ENCODE measurements at regions not wholly inside any gene's neighbourhood (a gene's known extent, or its start where the extent isn't known, plus 50 kb on each side); places are given as distances from the start of the nearest gene placed in this dataset.

DNA sequence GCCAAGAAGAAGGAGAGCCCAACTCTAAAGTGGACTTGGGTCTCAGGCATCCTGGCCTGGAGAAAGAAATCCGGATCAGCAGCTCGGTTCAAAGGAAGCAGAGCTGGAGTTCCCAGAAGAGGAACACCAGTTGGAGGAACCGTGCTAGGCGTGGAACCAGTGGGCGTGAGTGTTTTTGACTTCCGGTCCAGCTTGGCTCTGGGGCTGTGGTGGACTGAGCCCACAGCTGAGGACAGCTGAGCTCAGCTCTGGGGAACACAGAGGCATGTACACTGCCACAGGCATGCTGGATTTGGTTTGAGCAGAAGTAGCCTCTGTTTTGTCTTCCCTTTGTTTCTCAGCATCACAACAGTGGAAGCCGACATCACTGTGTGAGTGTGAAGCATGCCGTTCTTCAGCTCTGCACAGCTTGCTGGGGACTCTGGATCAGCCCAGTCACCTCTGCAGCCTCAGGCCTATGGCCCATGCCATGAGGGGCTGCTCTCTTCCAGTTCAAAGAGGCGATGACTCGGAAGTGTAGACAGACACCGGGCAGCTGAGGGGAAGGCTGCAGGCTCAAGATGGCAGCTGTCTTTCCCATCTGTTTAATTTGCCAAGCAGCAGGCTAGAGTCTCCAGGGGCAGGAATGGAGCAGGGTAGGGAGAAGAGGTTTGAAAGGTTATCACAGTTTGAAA, 185.8 kb upstream of the UBE3A start:
- no peak for TF ChIP-seq POLR2A (IDR thresholded peaks at IDR 0.05)
- TF ChIP-seq, protein P1, sequence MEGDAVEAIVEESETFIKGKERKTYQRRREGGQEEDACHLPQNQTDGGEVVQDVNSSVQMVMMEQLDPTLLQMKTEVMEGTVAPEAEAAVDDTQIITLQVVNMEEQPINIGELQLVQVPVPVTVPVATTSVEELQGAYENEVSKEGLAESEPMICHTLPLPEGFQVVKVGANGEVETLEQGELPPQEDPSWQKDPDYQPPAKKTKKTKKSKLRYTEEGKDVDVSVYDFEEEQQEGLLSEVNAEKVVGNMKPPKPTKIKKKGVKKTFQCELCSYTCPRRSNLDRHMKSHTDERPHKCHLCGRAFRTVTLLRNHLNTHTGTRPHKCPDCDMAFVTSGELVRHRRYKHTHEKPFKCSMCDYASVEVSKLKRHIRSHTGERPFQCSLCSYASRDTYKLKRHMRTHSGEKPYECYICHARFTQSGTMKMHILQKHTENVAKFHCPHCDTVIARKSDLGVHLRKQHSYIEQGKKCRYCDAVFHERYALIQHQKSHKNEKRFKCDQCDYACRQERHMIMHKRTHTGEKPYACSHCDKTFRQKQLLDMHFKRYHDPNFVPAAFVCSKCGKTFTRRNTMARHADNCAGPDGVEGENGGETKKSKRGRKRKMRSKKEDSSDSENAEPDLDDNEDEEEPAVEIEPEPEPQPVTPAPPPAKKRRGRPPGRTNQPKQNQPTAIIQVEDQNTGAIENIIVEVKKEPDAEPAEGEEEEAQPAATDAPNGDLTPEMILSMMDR (IDR thresholded peaks at IDR 0.05): no peak

DNA sequence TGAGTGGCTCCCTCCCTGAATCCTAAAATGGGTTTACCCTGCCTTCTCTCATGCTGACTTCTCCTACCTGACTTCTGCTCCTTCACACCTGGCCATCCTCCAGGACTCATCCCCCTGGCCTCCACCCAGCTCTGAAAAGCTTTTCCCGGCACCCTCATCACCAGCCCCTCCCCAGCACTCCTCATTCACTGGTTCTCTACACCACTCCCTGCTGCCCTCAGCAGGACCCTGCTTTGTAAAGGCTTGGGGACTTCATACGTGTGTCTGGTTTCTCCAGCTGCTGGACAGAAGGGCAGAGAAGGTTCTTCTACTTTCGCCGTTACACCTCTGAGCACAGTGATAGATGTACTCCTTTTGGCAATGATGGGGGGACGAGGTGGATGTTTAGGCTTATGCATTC, 184.9 kb upstream of the UBE3A start:
- no peaks in the 10 kb centered on the region for H3K36me3 ChIP-seq
- H3K27ac ChIP-seq: no peak overlapping the region
- no peaks in the 10 kb centered on the region for H3K27me3 ChIP-seq
- no peak for DNase-seq
- no peak overlapping the region for H3K4me3 ChIP-seq
- intact Hi-C loops (cut with DNase I; ENCODE audit: low total_unique reads): no loop called here
- no peaks in the 10 kb centered on the region for H3K4me1 ChIP-seq
- TF ChIP-seq, protein P1 (IDR thresholded peaks at IDR 0.05): no peak
- no peak for TF ChIP-seq POLR2A (IDR thresholded peaks at IDR 0.05)
- H3K9me3 ChIP-seq: no peaks in the 10 kb centered on the region

More for the DNA sequence above, 185.8 kb upstream of the UBE3A start:
- Histone ChIP-seq H3K27me3 (no peaks in the 10 kb centered on the region), H3K27ac (no peak overlapping the region), H3K4me1 (no peaks in the 10 kb centered on the region), H3K36me3 (no peaks in the 10 kb centered on the region), H3K4me3 (no peak overlapping the region), H3K9me3 (no peaks in the 10 kb centered on the region)
- intact Hi-C loops (cut with DNase I; ENCODE audit: low total_unique reads): no loop called here
- DNase-seq: no peak

DNA sequence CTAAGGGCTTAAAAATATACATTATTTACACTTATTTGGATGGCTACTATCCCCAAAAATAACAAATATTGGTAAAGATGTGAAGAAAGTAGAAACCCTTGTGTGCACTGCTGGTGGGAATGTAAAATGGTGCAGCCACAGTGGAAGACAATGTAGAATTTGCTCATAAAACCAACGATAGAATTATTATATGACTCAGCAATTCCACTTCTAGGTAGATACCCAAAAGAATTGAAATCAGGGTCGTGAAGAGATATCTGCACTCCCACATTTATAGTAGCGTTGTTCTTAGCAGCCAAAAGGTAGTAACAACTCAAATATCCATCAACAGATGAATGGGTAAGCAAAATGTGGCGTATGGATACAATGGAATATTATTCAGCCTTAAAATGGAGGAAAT, 181.6 kb upstream of the UBE3A start:
- H3K9me3 ChIP-seq: no peaks in the 10 kb centered on the region
- no peak for TF ChIP-seq POLR2A (IDR thresholded peaks at IDR 0.05)
- TF ChIP-seq, protein P1 (IDR thresholded peaks at IDR 0.05): no peak
- no peaks in the 10 kb centered on the region for H3K27me3 ChIP-seq
- DNase-seq: no peak
- intact Hi-C loops (cut with DNase I; ENCODE audit: low total_unique reads): no loop called here
- H3K36me3 ChIP-seq: no peaks in the 10 kb centered on the region
- H3K4me3 ChIP-seq: no peak overlapping the region
- no peaks in the 10 kb centered on the region for H3K4me1 ChIP-seq
- H3K27ac ChIP-seq: no peak overlapping the region

DNA sequence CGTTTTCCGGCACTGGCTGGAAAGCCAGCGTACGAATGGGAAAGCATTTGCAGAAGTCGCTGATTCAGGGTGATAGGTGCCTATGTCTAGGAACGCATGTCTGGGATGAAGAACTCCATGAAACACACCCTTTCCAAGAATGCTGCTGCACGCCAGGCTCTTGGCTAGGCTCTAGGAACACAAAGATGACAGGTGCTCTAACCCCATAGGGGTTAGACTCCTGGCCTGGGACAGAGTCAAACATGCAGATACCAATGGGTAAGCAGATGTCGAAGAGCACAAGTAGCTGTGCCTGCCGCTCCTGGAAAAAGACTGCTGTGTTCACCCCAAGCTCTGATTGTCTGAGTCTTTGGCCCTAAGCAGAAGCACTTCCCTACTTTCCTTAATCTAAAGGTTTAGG, 180.9 kb upstream of the UBE3A start:
- no peak overlapping the region for H3K4me3 ChIP-seq
- no peak for DNase-seq
- H3K27me3 ChIP-seq: no peaks in the 10 kb centered on the region
- no peak overlapping the region for H3K27ac ChIP-seq
- no peak for TF ChIP-seq POLR2A (IDR thresholded peaks at IDR 0.05)
- TF ChIP-seq, protein P1 (IDR thresholded peaks at IDR 0.05): no peak
- no peaks in the 10 kb centered on the region for H3K36me3 ChIP-seq
- no peaks in the 10 kb centered on the region for H3K9me3 ChIP-seq
- no peaks in the 10 kb centered on the region for H3K4me1 ChIP-seq
- intact Hi-C loops (cut with DNase I; ENCODE audit: low total_unique reads): no loop called here

DNA sequence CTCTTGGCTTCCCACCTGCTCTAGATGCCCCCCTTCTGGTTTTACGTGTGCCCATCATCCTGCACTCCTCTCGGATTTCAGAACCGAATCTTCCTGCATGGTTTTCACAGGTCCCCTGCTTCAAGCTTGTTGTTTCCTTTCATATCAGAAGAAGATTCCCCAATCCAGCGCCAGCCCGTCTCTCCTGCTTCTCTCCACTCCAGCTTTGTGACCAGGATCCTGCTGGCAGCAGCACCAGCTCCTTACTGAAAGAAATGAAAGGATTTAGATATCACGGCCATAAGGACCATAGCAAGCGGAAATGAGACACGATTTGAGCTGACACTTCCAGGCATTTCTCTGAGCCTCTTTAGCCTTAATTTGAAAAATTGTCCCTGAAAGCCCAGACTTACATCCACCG, 180.3 kb upstream of the UBE3A start:
- Histone ChIP-seq H3K36me3 (no peaks in the 10 kb centered on the region), H3K27ac (no peak overlapping the region), H3K9me3 (no peaks in the 10 kb centered on the region), H3K4me3 (no peak overlapping the region), H3K27me3 (no peaks in the 10 kb centered on the region), H3K4me1 (no peaks in the 10 kb centered on the region)
- TF ChIP-seq, protein P1 (IDR thresholded peaks at IDR 0.05): no peak
- TF ChIP-seq POLR2A (IDR thresholded peaks at IDR 0.05): no peak
- intact Hi-C loops (cut with DNase I; ENCODE audit: low total_unique reads): no loop called here
- DNase-seq: no peak
